ENCODE measurements at regions not wholly inside any gene's neighbourhood (a gene's known extent, or its start where the extent isn't known, plus 50 kb on each side); places are given as distances from the start of the nearest gene placed in this dataset.
"Not testable (repeated sequence)": the region's sequence is repeated elsewhere in the genome, so short reads cannot be mapped to it uniquely, and the experiment has no call there.

- Histone ChIP-seq H3K4me1 (no peaks in the 10 kb centered on the region), H3K27me3 (no peaks in the 10 kb centered on the region), H3K27ac (no peak overlapping the region), H3K4me3 (no peak overlapping the region), H3K9me3 (no peaks in the 10 kb centered on the region), H3K36me3 (no peaks in the 10 kb centered on the region)
- 89% methylated on average over 1 of the region's 1 CpG for WGBS (ENCODE audit: insufficient coverage, low coverage, low lambda C conversion rate, missing lambda C conversion rate)
- TF ChIP-seq POLR2A (IDR thresholded peaks at IDR 0.05) = no peak
- TF ChIP-seq, protein P1, sequence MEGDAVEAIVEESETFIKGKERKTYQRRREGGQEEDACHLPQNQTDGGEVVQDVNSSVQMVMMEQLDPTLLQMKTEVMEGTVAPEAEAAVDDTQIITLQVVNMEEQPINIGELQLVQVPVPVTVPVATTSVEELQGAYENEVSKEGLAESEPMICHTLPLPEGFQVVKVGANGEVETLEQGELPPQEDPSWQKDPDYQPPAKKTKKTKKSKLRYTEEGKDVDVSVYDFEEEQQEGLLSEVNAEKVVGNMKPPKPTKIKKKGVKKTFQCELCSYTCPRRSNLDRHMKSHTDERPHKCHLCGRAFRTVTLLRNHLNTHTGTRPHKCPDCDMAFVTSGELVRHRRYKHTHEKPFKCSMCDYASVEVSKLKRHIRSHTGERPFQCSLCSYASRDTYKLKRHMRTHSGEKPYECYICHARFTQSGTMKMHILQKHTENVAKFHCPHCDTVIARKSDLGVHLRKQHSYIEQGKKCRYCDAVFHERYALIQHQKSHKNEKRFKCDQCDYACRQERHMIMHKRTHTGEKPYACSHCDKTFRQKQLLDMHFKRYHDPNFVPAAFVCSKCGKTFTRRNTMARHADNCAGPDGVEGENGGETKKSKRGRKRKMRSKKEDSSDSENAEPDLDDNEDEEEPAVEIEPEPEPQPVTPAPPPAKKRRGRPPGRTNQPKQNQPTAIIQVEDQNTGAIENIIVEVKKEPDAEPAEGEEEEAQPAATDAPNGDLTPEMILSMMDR (IDR thresholded peaks at IDR 0.05) = no peak
- intact Hi-C loops (cut with DNase I) = no loop called here
- ATAC-seq = no peak
- no peak for DNase-seq
Measured at GRCh38 chr14:88985654-88986053, 161.2 kb downstream of the TTC8 start.

DNA sequence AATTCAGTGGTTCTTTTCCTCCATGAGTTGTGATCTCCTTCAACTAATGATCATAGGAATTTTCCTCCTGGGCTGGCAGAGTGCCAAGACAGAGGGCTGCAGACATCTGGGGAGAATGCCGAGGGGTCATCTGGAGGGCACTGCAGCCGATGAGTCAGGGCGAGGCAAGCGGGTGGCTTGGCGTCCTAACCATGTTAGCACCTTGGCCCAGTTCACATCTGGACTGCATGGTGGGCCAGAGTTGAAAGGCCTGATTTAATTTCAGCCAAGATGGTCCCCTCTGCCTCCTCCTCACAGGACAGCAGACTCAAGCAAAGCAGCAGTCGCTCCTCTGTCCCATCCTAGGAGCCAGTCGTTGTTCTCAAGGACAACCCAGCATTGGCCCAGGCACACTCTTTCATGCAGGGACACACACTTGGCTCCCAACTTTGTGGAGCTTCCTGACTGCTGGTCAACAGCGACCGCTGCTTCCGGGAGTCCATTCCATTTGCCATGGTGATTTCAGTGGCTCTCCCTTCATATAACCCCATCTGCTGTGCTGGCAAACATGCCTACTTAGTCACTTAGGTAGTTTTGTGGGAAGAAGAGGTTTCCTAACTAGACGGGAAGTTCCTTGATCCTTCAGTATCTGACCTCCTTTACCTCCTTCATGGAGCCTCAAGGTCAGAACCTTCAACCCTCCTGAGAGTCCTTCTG, 161.8 kb downstream of the TTC8 start:
- DNase-seq (no peak), ATAC-seq (no peak)
- no peaks in the 10 kb centered on the region for H3K27me3 ChIP-seq
- TF ChIP-seq, protein P1 (IDR thresholded peaks at IDR 0.05) = no peak
- no peak for TF ChIP-seq POLR2A (IDR thresholded peaks at IDR 0.05)
- H3K4me1 ChIP-seq = no peaks in the 10 kb centered on the region
- no peak overlapping the region for H3K4me3 ChIP-seq
- intact Hi-C loops (cut with DNase I) = no loop called here
- WGBS (ENCODE audit: insufficient coverage, low coverage, low lambda C conversion rate, missing lambda C conversion rate) = 35% methylated on average over 2 of the region's 11 CpGs
- H3K36me3 ChIP-seq = no peaks in the 10 kb centered on the region
- H3K27ac ChIP-seq = no peak overlapping the region
- H3K9me3 ChIP-seq = no peaks in the 10 kb centered on the region

DNA sequence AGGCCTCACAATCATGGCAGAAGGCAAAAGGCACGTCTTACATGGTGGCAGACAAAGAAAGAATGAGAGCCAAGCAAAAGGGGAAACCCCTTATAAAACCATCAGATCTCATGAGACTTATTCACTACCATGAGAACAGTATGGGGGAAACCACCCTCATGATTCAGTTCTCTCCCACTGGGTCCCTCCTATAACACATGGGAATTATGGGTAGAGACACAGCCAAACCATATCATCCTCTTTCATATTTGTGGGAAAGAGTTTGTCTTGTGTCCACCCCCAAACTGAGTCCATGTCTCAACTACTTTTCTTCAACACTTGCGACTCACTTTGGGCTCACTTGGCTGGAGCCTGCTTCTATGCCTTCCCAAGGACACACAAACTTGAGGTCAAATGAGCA, 162.5 kb downstream of the TTC8 start:
- WGBS (ENCODE audit: insufficient coverage, low coverage, low lambda C conversion rate, missing lambda C conversion rate) = 55% methylated on average over 2 of the region's 2 CpGs
- intact Hi-C loops (cut with DNase I) = not testable (repeated sequence)

DNA sequence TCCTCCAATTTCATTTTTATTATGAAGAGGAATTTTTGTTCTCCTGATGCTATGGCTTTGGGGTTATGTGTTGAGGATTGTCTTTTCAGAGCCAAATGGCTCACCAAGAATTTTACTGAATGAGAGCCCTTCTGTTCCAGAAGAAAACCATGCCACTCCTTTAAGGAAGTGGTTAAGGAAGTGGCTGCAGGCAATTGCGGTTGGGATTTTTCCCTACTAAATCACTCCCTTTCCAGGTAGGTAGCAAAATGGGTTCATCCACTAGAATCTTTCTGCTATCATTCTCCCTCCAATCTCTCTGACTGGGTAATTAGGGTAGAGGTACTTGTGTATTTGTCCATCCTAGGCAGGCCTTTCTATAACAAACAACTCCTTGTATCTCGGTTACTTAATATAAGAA, 163.1 kb downstream of the TTC8 start:
- no peaks in the 10 kb centered on the region for H3K9me3 ChIP-seq
- H3K27me3 ChIP-seq = no peaks in the 10 kb centered on the region
- intact Hi-C loops (cut with DNase I) = no loop called here
- H3K27ac ChIP-seq = no peak overlapping the region
- no peak for DNase-seq
- H3K36me3 ChIP-seq = no peaks in the 10 kb centered on the region
- 61% methylated on average over 2 of the region's 2 CpGs for WGBS (ENCODE audit: insufficient coverage, low coverage, low lambda C conversion rate, missing lambda C conversion rate)
- no peak for ATAC-seq
- H3K4me1 ChIP-seq = no peaks in the 10 kb centered on the region
- H3K4me3 ChIP-seq = no peak overlapping the region
- TF ChIP-seq, protein P1 (IDR thresholded peaks at IDR 0.05) = no peak
- TF ChIP-seq POLR2A (IDR thresholded peaks at IDR 0.05) = no peak

More for the DNA sequence above, 162.5 kb downstream of the TTC8 start:
- H3K4me1 ChIP-seq, H3K4me3 ChIP-seq, H3K27ac ChIP-seq, DNase-seq, H3K36me3 ChIP-seq, H3K9me3 ChIP-seq, ATAC-seq, H3K27me3 ChIP-seq: not testable (repeated sequence)

- TF ChIP-seq, protein P1 (IDR thresholded peaks at IDR 0.05) = no peak
- no peak for TF ChIP-seq POLR2A (IDR thresholded peaks at IDR 0.05)
- DNase-seq (no peak), ATAC-seq (no peak)
- no peaks in the 10 kb centered on the region for H3K9me3 ChIP-seq
- no peaks in the 10 kb centered on the region for H3K27me3 ChIP-seq
- 83% methylated on average over 1 of the region's 1 CpG for WGBS (ENCODE audit: insufficient coverage, low coverage, low lambda C conversion rate, missing lambda C conversion rate)
- H3K4me3 ChIP-seq = no peak overlapping the region
- H3K4me1 ChIP-seq = no peaks in the 10 kb centered on the region
- no peak overlapping the region for H3K27ac ChIP-seq
- intact Hi-C loops (cut with DNase I) = no loop called here
- H3K36me3 ChIP-seq = no peaks in the 10 kb centered on the region
Measured at GRCh38 chr14:88989911-88990310, 165.5 kb downstream of the TTC8 start.

Data from right lobe of liver (tissue), 6 donors.